ENCODE measurements at regions not wholly inside any gene's neighbourhood (a gene's known extent, or its start where the extent isn't known, plus 50 kb on each side); places are given as distances from the start of the nearest gene placed in this dataset.

GRCh38 chr10:25738776-25739175 is 195.3 kb upstream of the MYO3A start:
- Histone ChIP-seq H3K36me3 (no peaks in the 10 kb centered on the region), H3K27me3 (no peaks in the 10 kb centered on the region), H3K27ac (no peak overlapping the region), H3K4me3 (no peak overlapping the region), H3K9me3 (no peaks in the 10 kb centered on the region), H3K4me1 (no peaks in the 10 kb centered on the region)
- TF ChIP-seq POLR2AphosphoS5 (IDR thresholded peaks at IDR 0.05) (no peak), CTCF (IDR thresholded peaks at IDR 0.05) (no peak), POLR2A (IDR thresholded peaks at IDR 0.05) (no peak)
- intact Hi-C loops (cut with DNase I; ENCODE audit: low total_unique reads), result no loop called here
- DNase-seq (ENCODE audit: low spot score in 2 of 2), result no peak

GRCh38 chr10:25743832-25744231 is 190.2 kb upstream of the MYO3A start:
- Histone ChIP-seq H3K27ac (no peak overlapping the region), H3K4me1 (no peaks in the 10 kb centered on the region), H3K27me3 (no peaks in the 10 kb centered on the region), H3K4me3 (no peak overlapping the region), H3K9me3 (no peaks in the 10 kb centered on the region), H3K36me3 (no peaks in the 10 kb centered on the region)
- TF ChIP-seq POLR2A (IDR thresholded peaks at IDR 0.05) (no peak), POLR2AphosphoS5 (IDR thresholded peaks at IDR 0.05) (no peak), CTCF (IDR thresholded peaks at IDR 0.05) (no peak)
- intact Hi-C loops (cut with DNase I; ENCODE audit: low total_unique reads), result no loop called here
- no peak for DNase-seq (ENCODE audit: low spot score in 2 of 2)

GRCh38 chr10:25744574-25744973 is 189.5 kb upstream of the MYO3A start:
- intact Hi-C loops (cut with DNase I; ENCODE audit: low total_unique reads), result no loop called here
- DNase-seq (ENCODE audit: low spot score in 2 of 2), result no peak
- H3K27ac ChIP-seq, result no peak overlapping the region
- H3K36me3 ChIP-seq, result no peaks in the 10 kb centered on the region
- no peaks in the 10 kb centered on the region for H3K9me3 ChIP-seq
- no peak for TF ChIP-seq POLR2AphosphoS5 (IDR thresholded peaks at IDR 0.05)
- TF ChIP-seq CTCF (IDR thresholded peaks at IDR 0.05), result no peak
- TF ChIP-seq POLR2A (IDR thresholded peaks at IDR 0.05), result no peak
- no peaks in the 10 kb centered on the region for H3K27me3 ChIP-seq
- no peaks in the 10 kb centered on the region for H3K4me1 ChIP-seq
- no peak overlapping the region for H3K4me3 ChIP-seq

GRCh38 chr10:25745976-25746375 is 188.1 kb upstream of the MYO3A start:
- TF ChIP-seq POLR2AphosphoS5 (IDR thresholded peaks at IDR 0.05), result no peak

GRCh38 chr10:25747084-25747483 is 186.9 kb upstream of the MYO3A start:
- Histone ChIP-seq H3K27ac (no peak overlapping the region), H3K36me3 (no peaks in the 10 kb centered on the region), H3K4me3 (no peak overlapping the region), H3K27me3 (no peaks in the 10 kb centered on the region), H3K4me1 (no peaks in the 10 kb centered on the region), H3K9me3 (no peaks in the 10 kb centered on the region)
- DNase-seq (ENCODE audit: low spot score in 2 of 2), result no peak
- intact Hi-C loops (cut with DNase I; ENCODE audit: low total_unique reads), result no loop called here
- TF ChIP-seq POLR2AphosphoS5 (IDR thresholded peaks at IDR 0.05) (no peak), CTCF (IDR thresholded peaks at IDR 0.05) (no peak)

More at GRCh38 chr10:25745976-25746375, 188.1 kb upstream of the MYO3A start:
- Histone ChIP-seq H3K9me3 (no peaks in the 10 kb centered on the region), H3K4me3 (no peak overlapping the region), H3K27ac (no peak overlapping the region), H3K4me1 (no peaks in the 10 kb centered on the region), H3K36me3 (no peaks in the 10 kb centered on the region), H3K27me3 (no peaks in the 10 kb centered on the region)
- DNase-seq (ENCODE audit: low spot score in 2 of 2), result no peak
- intact Hi-C loops (cut with DNase I; ENCODE audit: low total_unique reads), result no loop called here

GRCh38 chr10:25748509-25748908 is 185.5 kb upstream of the MYO3A start:
- no peaks in the 10 kb centered on the region for H3K9me3 ChIP-seq
- intact Hi-C loops (cut with DNase I; ENCODE audit: low total_unique reads), result no loop called here
- H3K27me3 ChIP-seq, result no peaks in the 10 kb centered on the region
- TF ChIP-seq POLR2A (IDR thresholded peaks at IDR 0.05) (no peak), CTCF (IDR thresholded peaks at IDR 0.05) (no peak)
- no peak overlapping the region for H3K27ac ChIP-seq
- DNase-seq (ENCODE audit: low spot score in 2 of 2), result no peak
- no peak overlapping the region for H3K4me3 ChIP-seq
- H3K36me3 ChIP-seq, result no peaks in the 10 kb centered on the region
- H3K4me1 ChIP-seq, result no peaks in the 10 kb centered on the region

Data from breast epithelium (tissue), 4 donors.